GM12878 (cell line): ENCODE measurements at regions not wholly inside any gene's neighbourhood (a gene's known extent, or its start where the extent isn't known, plus 50 kb on each side); places are given as distances from the start of the nearest gene placed in this dataset.

Source experiments
- BHLHE40 ChIP-seq, 2 experiments: fragments of 450-650 bp in 1 of 2; IDR thresholded peaks; 2 replicates each; pipeline ENCODE4 v1.6.1; 2011 to 2017; ENCODE audit warnings: low read depth in 2 of 2, borderline replicate concordance in 1 of 2, improper control_type of control experiment in 1 of 2, low read length in 1 of 2, mild to moderate bottlenecking in 1 of 2
- CBFB ChIP-seq: IDR thresholded peaks from 2 replicates; pipeline ENCODE4 v1.6.1; 2016; ENCODE audit warnings: antibody characterized with exemption, low read depth

- no peak for TF ChIP-seq BHLHE40 (IDR thresholded peaks at IDR 0.05; ENCODE audit: borderline replicate concordance in 1 of 2, low read depth in 2 of 2, low read length in 1 of 2)
- no peak for TF ChIP-seq CBFB
These were observed 71.1 kb upstream of the DPT start for GRCh38 chr1:168799927-168800605.
